ENCODE measurements at regions not wholly inside any gene's neighbourhood (a gene's known extent, or its start where the extent isn't known, plus 50 kb on each side); places are given as distances from the start of the nearest gene placed in this dataset.

- TF ChIP-seq ZBTB21 (CRISPR knock-in tag; IDR thresholded peaks at IDR 0.05): no peak
- no peak for TF ChIP-seq MYC (CRISPR knock-in tag; IDR thresholded peaks at IDR 0.05; ENCODE audit: borderline replicate concordance)
- no peak for TF ChIP-seq E2F1 (CRISPR knock-in tag; IDR thresholded peaks at IDR 0.05)
- TF ChIP-seq CTCF (CRISPR knock-in tag; IDR thresholded peaks at IDR 0.05): no peak
- TF ChIP-seq TGIF2 (CRISPR knock-in tag; IDR thresholded peaks at IDR 0.05): no peak
- no peak for TF ChIP-seq ARNT2 (CRISPR knock-in tag; IDR thresholded peaks at IDR 0.05; ENCODE audit: low read depth)
- TF ChIP-seq CREM (IDR thresholded peaks at IDR 0.05): no peak
- no peak for TF ChIP-seq CREM (CRISPR knock-in tag; IDR thresholded peaks at IDR 0.05)
Measured at GRCh38 chr21:15278851-15279250, 214.1 kb upstream of the NRIP1 start.
